ENCODE measurements at regions not wholly inside any gene's neighbourhood (a gene's known extent, or its start where the extent isn't known, plus 50 kb on each side); places are given as distances from the start of the nearest gene placed in this dataset.
"Not testable (repeated sequence)": the region's sequence is repeated elsewhere in the genome, so short reads cannot be mapped to it uniquely, and the experiment has no call there.

GRCh38 chr5:135279328-135279727 lies 119.7 kb downstream of the MACROH2A1 start:
- no peak for DNase-seq

DNA sequence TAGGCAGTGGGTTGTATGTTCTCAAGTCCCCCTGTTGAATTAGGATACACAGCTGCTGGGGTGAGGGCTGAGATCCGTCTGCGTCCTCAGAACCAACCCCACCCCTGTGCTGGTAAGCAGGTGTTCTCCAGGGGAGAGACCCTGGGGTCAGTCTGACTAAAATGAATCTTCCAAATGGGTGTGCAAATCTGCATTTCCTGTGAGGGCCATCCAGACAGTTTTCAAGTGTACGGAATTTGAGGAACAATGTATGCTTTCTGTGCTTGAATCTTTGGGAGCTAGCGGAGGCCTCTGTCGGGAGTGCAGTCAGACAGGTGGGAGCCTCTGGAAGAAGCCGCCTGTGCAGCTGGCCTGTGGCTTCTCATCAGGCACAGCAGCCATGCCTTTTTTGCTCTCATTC lies 122.9 kb downstream of the MACROH2A1 start:
- DNase-seq = no peak

DNA sequence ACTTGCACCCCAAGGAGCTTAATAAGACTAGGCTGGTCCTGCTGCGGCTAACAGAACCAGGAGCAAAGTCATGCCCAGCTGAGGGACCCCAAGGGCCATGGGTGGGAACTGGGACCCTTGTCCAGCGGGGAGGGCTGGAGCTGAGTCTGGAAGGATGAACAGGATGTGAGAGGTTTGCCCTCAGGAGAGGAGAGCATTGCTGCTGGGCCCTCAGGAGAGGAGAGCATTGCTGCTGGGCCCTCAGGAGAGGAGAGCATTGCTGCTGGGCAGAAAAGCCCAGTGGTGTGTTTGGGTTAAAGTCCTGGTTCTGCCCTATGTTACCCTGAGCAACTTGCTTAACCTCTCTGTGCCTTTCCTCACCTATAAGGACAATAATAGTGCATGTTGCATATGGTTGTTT lies 125.8 kb downstream of the MACROH2A1 start:
- DNase-seq = no peak

- DNase-seq = no peak
Observed at GRCh38 chr5:135272311-135272805, 126.7 kb downstream of the MACROH2A1 start.

GRCh38 chr5:135271533-135272310 lies 127.3 kb downstream of the MACROH2A1 start:
- DNase-seq = no peak

DNA sequence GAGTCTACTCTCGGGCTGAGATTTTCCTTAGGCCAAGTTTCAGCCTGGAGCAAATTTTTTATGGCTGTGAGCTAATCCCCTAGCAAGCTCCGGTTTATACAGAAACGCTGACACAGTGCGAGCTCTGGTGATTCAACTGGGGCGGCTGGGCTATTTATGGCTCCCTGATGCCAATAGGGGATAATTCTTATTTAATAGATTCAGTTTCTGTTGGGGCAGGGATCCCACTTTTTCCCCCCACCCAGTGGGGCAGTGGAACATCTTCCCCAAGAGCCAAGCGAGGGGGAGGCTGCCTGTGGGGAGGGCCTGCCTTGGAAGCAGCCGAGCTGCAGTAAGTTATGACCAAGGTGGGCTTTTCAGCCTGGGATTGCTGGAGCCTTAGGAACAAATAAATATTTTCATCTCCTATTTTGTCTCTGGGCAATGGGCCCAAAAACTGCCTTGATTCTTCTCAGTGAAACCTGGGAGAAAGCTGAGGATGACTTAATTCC lies 129.1 kb downstream of the MACROH2A1 start:
- DNase-seq = no peak

DNA sequence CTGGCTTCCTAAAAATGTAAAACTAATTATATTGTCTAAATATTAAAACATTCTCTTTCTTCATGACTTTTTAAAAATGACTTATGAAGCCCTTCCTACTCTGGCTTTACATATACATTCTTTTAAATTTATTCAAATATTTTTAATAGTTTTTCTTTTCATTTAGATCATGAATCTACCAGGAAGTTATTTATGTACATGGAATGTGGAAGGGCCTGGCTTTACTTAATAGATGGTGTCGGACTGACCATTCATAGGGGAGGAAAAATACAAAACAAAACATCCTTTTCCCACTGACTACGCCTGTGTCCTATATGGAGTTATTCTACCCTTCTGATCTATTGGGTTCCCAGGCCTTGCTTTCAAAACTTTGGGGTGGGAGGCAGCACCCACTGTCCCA lies 129.8 kb downstream of the MACROH2A1 start:
- no peak for DNase-seq

DNA sequence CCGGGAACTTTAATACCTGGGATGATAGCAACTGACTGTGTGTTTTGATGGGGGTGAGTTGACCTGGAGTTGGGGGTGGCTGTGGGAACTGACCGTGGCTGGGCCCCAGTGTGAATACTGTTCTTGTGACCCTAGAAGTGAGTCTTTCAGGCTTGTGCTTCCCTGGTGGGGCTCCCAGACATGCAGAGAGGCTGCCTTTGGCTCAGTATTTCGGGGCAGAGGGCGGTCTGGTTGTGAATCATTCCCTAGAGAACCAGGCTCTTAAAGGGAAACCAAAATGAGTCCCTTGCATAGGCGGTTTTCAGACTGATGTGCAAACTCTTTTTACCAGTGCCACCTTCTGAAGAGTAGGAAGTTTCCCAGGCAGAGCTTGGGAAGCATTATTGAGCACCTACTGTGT lies 132.1 kb downstream of the MACROH2A1 start:
- no peak for DNase-seq

GRCh38 chr5:135266303-135266635 lies 132.8 kb downstream of the MACROH2A1 start:
- DNase-seq = no peak

GRCh38 chr5:135265497-135266302 lies 133.3 kb downstream of the MACROH2A1 start:
- no peak for DNase-seq

GRCh38 chr5:135264451-135265440 lies 134.3 kb downstream of the MACROH2A1 start:
- DNase-seq = no peak

- DNase-seq = no peak
Observed at GRCh38 chr5:135263022-135263668, 135.9 kb downstream of the MACROH2A1 start.

- no peak for DNase-seq
Observed at GRCh38 chr5:135262364-135262763, 136.7 kb downstream of the MACROH2A1 start.

GRCh38 chr5:135260108-135260507 lies 138.9 kb downstream of the MACROH2A1 start:
- DNase-seq = not testable (repeated sequence)

DNA sequence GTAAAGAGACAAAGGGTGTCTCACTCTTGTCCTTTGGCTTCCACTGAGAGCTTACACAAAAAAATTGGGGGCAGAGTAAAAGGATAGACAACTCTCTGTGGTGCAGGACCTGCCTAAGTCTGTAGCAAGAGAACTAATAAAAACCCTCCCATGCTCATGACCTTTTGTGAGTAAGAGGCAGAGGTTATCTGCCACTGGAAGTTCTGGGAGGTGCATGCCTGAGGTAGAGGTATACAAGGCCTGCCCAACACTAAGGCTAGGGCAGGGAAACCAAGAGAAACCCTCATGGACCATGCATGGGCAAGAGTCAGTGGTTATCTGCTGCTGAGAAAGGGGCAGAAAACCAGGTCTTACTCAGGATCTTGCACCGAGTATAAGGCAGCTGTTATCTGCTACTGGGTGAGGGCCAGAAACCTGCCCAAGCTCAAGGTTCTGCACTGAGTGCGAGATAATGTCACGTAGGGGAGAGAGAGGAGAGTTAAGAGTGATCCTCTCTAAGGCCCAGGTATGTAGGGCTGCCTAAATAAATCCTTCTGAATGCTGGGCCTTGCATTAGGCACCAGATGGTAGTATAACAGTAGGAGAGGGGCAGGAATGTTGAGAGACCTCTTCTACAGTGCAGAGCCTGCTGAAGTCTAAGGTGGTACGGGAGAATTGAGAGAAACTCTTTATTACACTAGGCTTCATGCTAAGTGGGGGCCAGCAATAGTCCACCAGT lies 143.4 kb downstream of the MACROH2A1 start:
- DNase-seq = no peak

- no peak for DNase-seq
Observed at GRCh38 chr5:135254183-135254582, 144.8 kb downstream of the MACROH2A1 start.

- no peak for DNase-seq
Observed at GRCh38 chr5:135253601-135254178, 145.3 kb downstream of the MACROH2A1 start.

DNA sequence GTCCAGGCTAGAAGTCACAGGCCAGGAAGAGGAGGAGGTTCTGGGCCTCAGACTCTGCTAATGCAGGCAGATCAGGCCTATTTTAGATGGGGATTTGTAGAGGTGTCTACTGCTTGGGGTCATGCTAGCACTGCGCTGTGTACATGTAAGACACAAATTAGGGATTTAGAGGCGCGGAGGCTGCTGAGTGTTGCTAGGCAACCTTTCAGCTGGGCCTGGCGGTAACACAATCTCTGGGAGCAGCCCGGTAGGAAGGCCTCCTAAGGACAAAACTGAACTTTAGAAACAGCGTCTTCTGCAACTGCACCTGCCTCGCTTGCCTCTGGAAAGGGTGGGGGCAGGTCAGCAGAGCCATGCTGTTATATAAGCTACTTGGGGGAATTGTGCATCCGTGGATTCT lies 147.9 kb downstream of the MACROH2A1 start:
- no peak for DNase-seq

GRCh38 chr5:135250671-135251070 lies 148.4 kb downstream of the MACROH2A1 start:
- no peak for DNase-seq

DNA sequence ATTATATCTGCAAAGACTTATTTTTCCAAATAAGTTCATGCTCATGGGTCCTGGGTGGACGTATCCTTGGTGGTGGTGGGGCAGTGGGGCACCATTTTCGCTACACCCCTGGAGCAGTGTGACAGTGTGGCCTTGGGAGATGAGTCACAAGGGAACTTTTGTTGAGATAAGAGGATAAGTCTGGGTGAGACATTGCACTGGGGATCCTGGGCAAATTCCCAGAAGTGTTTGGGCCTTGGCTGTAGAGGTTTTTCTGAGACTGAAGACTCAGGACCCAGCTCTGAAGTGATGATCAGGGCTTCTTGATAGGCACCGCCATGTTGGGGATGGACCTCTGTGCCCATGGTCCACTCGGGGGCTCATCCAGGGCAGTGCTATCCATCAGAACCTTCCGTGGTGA lies 149.4 kb downstream of the MACROH2A1 start:
- no peak for DNase-seq

DNA sequence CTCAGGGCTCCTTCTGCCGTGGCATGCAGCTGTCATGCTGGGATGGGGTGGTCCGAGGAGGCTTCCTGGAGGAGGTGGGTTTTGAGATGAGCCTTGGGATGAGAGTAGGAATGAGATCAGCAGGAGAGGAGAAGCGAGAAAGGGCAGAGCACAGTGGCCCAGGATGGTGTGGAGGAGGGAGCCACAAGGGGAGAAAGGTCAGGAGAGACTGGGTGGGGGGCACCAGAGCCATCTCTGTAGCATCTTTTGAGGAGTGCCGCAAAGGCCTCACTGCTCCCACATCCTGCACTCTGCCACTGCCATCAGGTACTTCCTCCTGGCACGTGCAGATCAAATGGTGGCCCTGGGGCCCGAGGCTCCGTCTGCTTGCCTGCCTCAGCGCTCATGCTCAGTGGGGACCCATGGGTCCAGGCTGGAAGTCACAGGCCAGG lies 150.2 kb downstream of the MACROH2A1 start:
- no peak for DNase-seq
